ENCODE measurements at regions not wholly inside any gene's neighbourhood (a gene's known extent, or its start where the extent isn't known, plus 50 kb on each side); places are given as distances from the start of the nearest gene placed in this dataset.

GRCh38 chr20:24064915-24065314 lies 76.3 kb upstream of the GGTLC1 start:
- Mint-ChIP-seq H3K9me3 (ENCODE audit: unreplicated experiment) (no peaks in the 10 kb centered on the region), H3K27me3 (ENCODE audit: unreplicated experiment) (no peaks in the 10 kb centered on the region), H3K36me3 (ENCODE audit: unreplicated experiment) (no peaks in the 10 kb centered on the region), H3K4me3 (ENCODE audit: unreplicated experiment) (no peak overlapping the region), H3K4me1 (ENCODE audit: low read depth, unreplicated experiment) (no peaks in the 10 kb centered on the region), H3K27ac (ENCODE audit: unreplicated experiment) (no peak overlapping the region)
- no peak for TF ChIP-seq CTCF (IDR thresholded peaks at IDR 0.05; ENCODE audit: partially characterized antibody, unreplicated experiment)
- DNase-seq: no peak

GRCh38 chr20:24064092-24064491 lies 75.5 kb upstream of the GGTLC1 start:
- Mint-ChIP-seq H3K27ac (ENCODE audit: unreplicated experiment) (no peak overlapping the region), H3K27me3 (ENCODE audit: unreplicated experiment) (no peaks in the 10 kb centered on the region), H3K36me3 (ENCODE audit: unreplicated experiment) (no peaks in the 10 kb centered on the region), H3K4me3 (ENCODE audit: unreplicated experiment) (no peak overlapping the region), H3K9me3 (ENCODE audit: unreplicated experiment) (no peaks in the 10 kb centered on the region), H3K4me1 (ENCODE audit: low read depth, unreplicated experiment) (no peaks in the 10 kb centered on the region)
- DNase-seq: no peak
- no peak for TF ChIP-seq CTCF (IDR thresholded peaks at IDR 0.05; ENCODE audit: partially characterized antibody, unreplicated experiment)

GRCh38 chr20:24063100-24063499 lies 74.5 kb upstream of the GGTLC1 start:
- Mint-ChIP-seq H3K4me3 (ENCODE audit: unreplicated experiment) (no peak overlapping the region), H3K27ac (ENCODE audit: unreplicated experiment) (no peak overlapping the region), H3K4me1 (ENCODE audit: low read depth, unreplicated experiment) (no peaks in the 10 kb centered on the region), H3K36me3 (ENCODE audit: unreplicated experiment) (no peaks in the 10 kb centered on the region), H3K9me3 (ENCODE audit: unreplicated experiment) (no peaks in the 10 kb centered on the region), H3K27me3 (ENCODE audit: unreplicated experiment) (no peaks in the 10 kb centered on the region)
- no peak for DNase-seq
- TF ChIP-seq CTCF (IDR thresholded peaks at IDR 0.05; ENCODE audit: partially characterized antibody, unreplicated experiment): no peak

- DNase-seq: no peak
- Mint-ChIP-seq H3K4me1 (ENCODE audit: low read depth, unreplicated experiment) (no peaks in the 10 kb centered on the region), H3K36me3 (ENCODE audit: unreplicated experiment) (no peaks in the 10 kb centered on the region), H3K27me3 (ENCODE audit: unreplicated experiment) (no peaks in the 10 kb centered on the region), H3K9me3 (ENCODE audit: unreplicated experiment) (no peaks in the 10 kb centered on the region), H3K4me3 (ENCODE audit: unreplicated experiment) (no peak overlapping the region), H3K27ac (ENCODE audit: unreplicated experiment) (no peak overlapping the region)
- no peak for TF ChIP-seq CTCF (IDR thresholded peaks at IDR 0.05; ENCODE audit: partially characterized antibody, unreplicated experiment)
These were observed 72.4 kb upstream of the GGTLC1 start for GRCh38 chr20:24060851-24061590.

- Mint-ChIP-seq H3K36me3 (ENCODE audit: unreplicated experiment) (no peaks in the 10 kb centered on the region), H3K4me3 (ENCODE audit: unreplicated experiment) (no peak overlapping the region), H3K27ac (ENCODE audit: unreplicated experiment) (no peak overlapping the region), H3K9me3 (ENCODE audit: unreplicated experiment) (no peaks in the 10 kb centered on the region), H3K27me3 (ENCODE audit: unreplicated experiment) (no peaks in the 10 kb centered on the region), H3K4me1 (ENCODE audit: low read depth, unreplicated experiment) (no peaks in the 10 kb centered on the region)
- no peak for DNase-seq
- no peak for TF ChIP-seq CTCF (IDR thresholded peaks at IDR 0.05; ENCODE audit: partially characterized antibody, unreplicated experiment)
These were observed 70.6 kb upstream of the GGTLC1 start for GRCh38 chr20:24059174-24059573.
